ENCODE measurements at regions not wholly inside any gene's neighbourhood (a gene's known extent, or its start where the extent isn't known, plus 50 kb on each side); places are given as distances from the start of the nearest gene placed in this dataset.

GRCh38 chr17:53039981-53040380 is 782.7 kb upstream of the KIF2B start:
- no peak for TF ChIP-seq CTCF (conservative IDR thresholded peaks at IDR 0.05; ENCODE audit: low read depth, low read length)
- no peak for TF ChIP-seq EZH2 (IDR thresholded peaks at IDR 0.05; ENCODE audit: borderline replicate concordance, low read depth, low read length, poor library complexity, severe bottlenecking)

All from A673 (cell line).